ENCODE measurements at regions not wholly inside any gene's neighbourhood (a gene's known extent, or its start where the extent isn't known, plus 50 kb on each side); places are given as distances from the start of the nearest gene placed in this dataset.

GRCh38 chrX:45849261-45849862 is 648.7 kb upstream of the DIPK2B start:
- 0 out of 5 replicates have a peak, but pooled peaks cover 0 to 5% of the 10 kb centered on the region in 2 experiments for H3K4me1 ChIP-seq (replicated peaks in 1 of 2; ENCODE audit: control insufficient read depth in 2 of 2, insufficient read depth in 2 of 2, low read length in 2 of 2)
- no peak overlapping the region for H3K27ac ChIP-seq (ENCODE audit: extremely low read depth, low read depth, low read length)
- ATAC-seq = no peak
- intact Hi-C loops (cut with micrococcal nuclease) = no loop called here
- 0% methylated on average over 8 of the region's 9 CpGs for WGBS (ENCODE audit: insufficient coverage, low coverage, missing lambda C conversion rate)
- H2AFZ ChIP-seq (ENCODE audit: low read depth, low read length) = no peak overlapping the region
- no peaks in the 10 kb centered on the region for H3K27me3 ChIP-seq (ENCODE audit: control insufficient read depth in 2 of 2, insufficient read depth in 2 of 2, low read length in 2 of 2)
- no peaks in the 10 kb centered on the region for H3K9me3 ChIP-seq (replicated peaks; ENCODE audit: control insufficient read depth, insufficient read depth, low read depth, low read length)
- FAIRE-seq = no peak
- H3K79me2 ChIP-seq (ENCODE audit: control insufficient read depth, insufficient read depth, low read length) = no peaks in the 10 kb centered on the region
- no peaks in the 10 kb centered on the region for H3K9me1 ChIP-seq (ENCODE audit: control insufficient read depth, insufficient read depth, low read length)
- POLR2A ChIA-PET = interaction anchor here (0.9 kb wide), 1 partner anchor 310 kb away, joined by 4 read pairs; no protein-coding TSS in a partner anchor
- H4K20me1 ChIP-seq (replicated peaks; ENCODE audit: control insufficient read depth, insufficient read depth, low read length) = no peaks in the 10 kb centered on the region
- H3K36me3 ChIP-seq (ENCODE audit: control insufficient read depth, insufficient read depth, low read length) = no peaks in the 10 kb centered on the region
- H3K9ac ChIP-seq (ENCODE audit: insufficient read depth in 1 of 2, low read depth in 2 of 2, low read length in 2 of 2) = no peak overlapping the region
- no peak overlapping the region for H3K4me2 ChIP-seq (ENCODE audit: insufficient read depth, low read length)
- TF ChIP-seq ZNF165 (CRISPR knock-in tag; IDR thresholded peaks at IDR 0.05; ENCODE audit: borderline replicate concordance) (no peak), SMARCA5 (IDR thresholded peaks at IDR 0.05) (no peak), ETV1 (tag; conservative IDR thresholded peaks at IDR 0.05; ENCODE audit: low read depth) (no peak)
- TF ChIP-seq, protein P1, sequence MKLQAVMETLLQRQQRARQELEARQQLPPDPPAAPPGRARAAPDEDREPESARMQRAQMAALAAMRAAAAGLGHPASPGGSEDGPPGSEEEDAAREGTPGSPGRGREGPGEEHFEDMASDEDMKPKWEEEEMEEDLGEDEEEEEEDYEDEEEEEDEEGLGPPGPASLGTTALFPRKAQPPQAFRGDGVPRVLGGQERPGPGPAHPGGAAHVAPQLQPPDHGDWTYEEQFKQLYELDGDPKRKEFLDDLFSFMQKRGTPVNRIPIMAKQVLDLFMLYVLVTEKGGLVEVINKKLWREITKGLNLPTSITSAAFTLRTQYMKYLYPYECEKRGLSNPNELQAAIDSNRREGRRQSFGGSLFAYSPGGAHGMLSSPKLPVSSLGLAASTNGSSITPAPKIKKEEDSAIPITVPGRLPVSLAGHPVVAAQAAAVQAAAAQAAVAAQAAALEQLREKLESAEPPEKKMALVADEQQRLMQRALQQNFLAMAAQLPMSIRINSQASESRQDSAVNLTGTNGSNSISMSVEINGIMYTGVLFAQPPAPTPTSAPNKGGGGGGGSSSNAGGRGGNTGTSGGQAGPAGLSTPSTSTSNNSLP (IDR thresholded peaks at IDR 0.05; ENCODE audit: borderline replicate concordance, low read depth, low read length) = 0 out of 2 replicates have a peak, but pooled peaks have one; percentile 20
- TF ChIP-seq, protein P2, sequence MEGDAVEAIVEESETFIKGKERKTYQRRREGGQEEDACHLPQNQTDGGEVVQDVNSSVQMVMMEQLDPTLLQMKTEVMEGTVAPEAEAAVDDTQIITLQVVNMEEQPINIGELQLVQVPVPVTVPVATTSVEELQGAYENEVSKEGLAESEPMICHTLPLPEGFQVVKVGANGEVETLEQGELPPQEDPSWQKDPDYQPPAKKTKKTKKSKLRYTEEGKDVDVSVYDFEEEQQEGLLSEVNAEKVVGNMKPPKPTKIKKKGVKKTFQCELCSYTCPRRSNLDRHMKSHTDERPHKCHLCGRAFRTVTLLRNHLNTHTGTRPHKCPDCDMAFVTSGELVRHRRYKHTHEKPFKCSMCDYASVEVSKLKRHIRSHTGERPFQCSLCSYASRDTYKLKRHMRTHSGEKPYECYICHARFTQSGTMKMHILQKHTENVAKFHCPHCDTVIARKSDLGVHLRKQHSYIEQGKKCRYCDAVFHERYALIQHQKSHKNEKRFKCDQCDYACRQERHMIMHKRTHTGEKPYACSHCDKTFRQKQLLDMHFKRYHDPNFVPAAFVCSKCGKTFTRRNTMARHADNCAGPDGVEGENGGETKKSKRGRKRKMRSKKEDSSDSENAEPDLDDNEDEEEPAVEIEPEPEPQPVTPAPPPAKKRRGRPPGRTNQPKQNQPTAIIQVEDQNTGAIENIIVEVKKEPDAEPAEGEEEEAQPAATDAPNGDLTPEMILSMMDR (IDR thresholded peaks at IDR 0.05 in 2 of 3, conservative IDR thresholded peaks at IDR 0.05 in 1 of 3; ENCODE audit: insufficient read depth in 2 of 3, low read depth in 1 of 3, low read length in 3 of 3) = peak in 2 of 3 experiments; percentile 25 to 30; a peak in 1 of 6 replicates
- no peak overlapping the region for H3K4me3 ChIP-seq
- DNase-seq (ENCODE audit: extremely low read depth in 1 of 4, low spot score in 3 of 4) = peak in 3 of 4 experiments; percentile 3 to 7 (median 4)
- BruUV-seq (replicated peaks) = no TSS peak
- CTCF ChIA-PET (ENCODE audit: low intra/inter-chr PET ratio) = no interaction called here
- in situ Hi-C loops (cut with MboI) = no loop called here
